Gastroesophageal sphincter (tissue), 3 donors: ENCODE measurements at regions not wholly inside any gene's neighbourhood (a gene's known extent, or its start where the extent isn't known, plus 50 kb on each side); places are given as distances from the start of the nearest gene placed in this dataset.

Experiments
- CTCF ChIP-seq, 4 experiments: fragments of 200-600 bp in 2 of 4; fragments of 450-650 bp in 2 of 4; sonication (generic) in 1 of 4; IDR thresholded peaks; one replicate each; pipeline ENCODE4 v1.5.1; 2017 to 2019; ENCODE audit warnings: antibody characterized with exemption in 4 of 4, mild to moderate bottlenecking in 2 of 4, moderate library complexity in 2 of 4
- EP300 ChIP-seq: sonication (generic); formaldehyde crosslinking; IDR thresholded peaks from one replicate; pipeline ENCODE4 v1.6.1; 2017; ENCODE audit warnings: antibody characterized with exemption, mild to moderate bottlenecking
- POLR2A ChIP-seq, 2 donors: fragments of 450-650 bp; IDR thresholded peaks; one replicate each; pipeline ENCODE4 v1.6.1; 2017; ENCODE audit warnings: antibody characterized with exemption in 2 of 2, mild to moderate bottlenecking in 2 of 2, moderate library complexity in 1 of 2
- POLR2AphosphoS5 ChIP-seq: sonication (generic); formaldehyde crosslinking; IDR thresholded peaks from one replicate; pipeline ENCODE4 v1.6.1; 2017; ENCODE audit warnings: antibody characterized with exemption

DNA sequence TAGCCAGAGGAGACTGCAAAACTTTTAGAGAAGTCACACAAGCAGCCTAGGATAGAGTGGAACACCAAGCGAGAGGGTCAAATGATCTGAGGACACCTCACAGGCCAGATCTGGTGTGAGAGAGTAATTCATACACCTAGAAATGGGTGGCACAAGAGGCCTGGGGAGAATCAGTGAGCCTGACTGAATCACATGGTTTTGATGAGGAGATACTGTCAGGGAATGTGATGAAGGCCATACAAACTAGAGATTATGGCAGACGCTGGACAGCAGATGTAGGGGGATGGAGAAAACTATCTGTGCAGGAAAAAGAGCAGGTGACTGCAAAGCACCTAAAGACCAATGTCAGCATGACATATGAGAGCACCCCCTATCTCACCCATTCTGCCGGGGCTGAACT, 105.0 kb upstream of the TTC14 start:
- no peak for TF ChIP-seq CTCF (IDR thresholded peaks at IDR 0.05)
- no peak for TF ChIP-seq POLR2AphosphoS5
- no peak for TF ChIP-seq POLR2A (IDR thresholded peaks at IDR 0.05)
- no peak for TF ChIP-seq EP300
